PC-9 (cell line): ENCODE measurements at regions not wholly inside any gene's neighbourhood (a gene's known extent, or its start where the extent isn't known, plus 50 kb on each side); places are given as distances from the start of the nearest gene placed in this dataset.

Source experiments
- BruUV-seq: library from RNA; stranded (reverse); fragments of 400-500 nt; replicated peaks from 2 replicates; lab custom pipeline; 2021; lab: Mats Ljungman, UMichigan
- CTCF ChIA-PET: fragments of 300-600 bp; sonication (Branson Sonifier 250); formaldehyde crosslinking; loops from one replicate; lab custom pipeline; 2022; ENCODE audit warnings: antibody characterized with exemption; lab: Charles Lee
- POLR2A ChIA-PET: fragments of 300-600 bp; sonication (Branson Sonifier 250); formaldehyde crosslinking; loops from one replicate; lab custom pipeline; 2022; ENCODE audit warnings: antibody characterized with exemption; ENCODE audit not compliant: unreplicated experiment; lab: Charles Lee
- DNase-seq, 2 experiments: peaks; one replicate each; pipeline versions ENCODE4 v3.0.0 to v3.0.0-alpha.2; 2015 to 2022; ENCODE audit warnings: mixed read lengths in 1 of 2
- H2AFZ ChIP-seq: fragments of 200-600 bp; sonication (generic); 2 replicates; pipeline ENCODE4 v1.8.1; 2017; ENCODE audit warnings: antibody characterized with exemption
- H3F3A ChIP-seq: fragments of 200-600 bp; sonication (generic); 2 replicates; pipeline ENCODE4 v1.8.1; 2017; ENCODE audit warnings: antibody characterized with exemption, mild to moderate bottlenecking, low read depth; ENCODE audit not compliant: insufficient read depth
- H3K27ac ChIP-seq: fragments of 200-600 bp; sonication (generic); 2 replicates; pipeline ENCODE4 v1.6.1; 2016; ENCODE audit warnings: mixed run types
- H3K27me3 ChIP-seq: fragments of 200-600 bp; sonication (generic); 2 replicates; pipeline ENCODE4 v1.6.1; 2016; ENCODE audit warnings: low read depth, mixed run types; ENCODE audit not compliant: insufficient read depth
- H3K36me3 ChIP-seq: fragments of 200-600 bp; sonication (generic); 2 replicates; pipeline ENCODE4 v1.6.1; 2016; ENCODE audit warnings: low read depth, mixed run types
- H3K4me1 ChIP-seq: fragments of 200-600 bp; sonication (generic); replicated peaks from 2 replicates; pipeline ENCODE4 v1.6.1; 2016; ENCODE audit warnings: mixed run types; ENCODE audit not compliant: insufficient read depth
- H3K4me2 ChIP-seq: fragments of 200-600 bp; sonication (generic); 2 replicates; pipeline ENCODE4 v1.6.1; 2017; ENCODE audit warnings: mixed run types
- H3K4me3 ChIP-seq: fragments of 200-600 bp; sonication (generic); 2 replicates; pipeline ENCODE4 v1.6.1; 2016; ENCODE audit warnings: mixed run types
- H3K79me2 ChIP-seq: fragments of 200-600 bp; sonication (generic); 2 replicates; pipeline ENCODE4 v1.6.1; 2017; ENCODE audit warnings: low read depth, mixed run types
- H3K9me2 ChIP-seq: fragments of 200-600 bp; sonication (generic); 2 replicates; pipeline ENCODE4 v1.8.1; 2017; ENCODE audit warnings: mild to moderate bottlenecking; ENCODE audit not compliant: insufficient read depth
- H3K9me3 ChIP-seq: fragments of 200-600 bp; sonication (generic); 2 replicates; pipeline ENCODE4 v1.8.1; 2016; ENCODE audit warnings: low read depth; ENCODE audit not compliant: insufficient read depth
- H4K20me1 ChIP-seq: fragments of 200-600 bp; sonication (generic); 2 replicates; pipeline ENCODE4 v1.8.1; 2017; ENCODE audit not compliant: insufficient read depth
- CTCF ChIP-seq: fragments of 200-600 bp; sonication (generic); conservative IDR thresholded peaks from 2 replicates; pipeline ENCODE4 v1.6.1; 2017; ENCODE audit warnings: mixed run types, antibody characterized with exemption, mild to moderate bottlenecking, moderate library complexity
- EZH2 ChIP-seq: fragments of 200-600 bp; sonication (generic); IDR thresholded peaks from 2 replicates; pipeline ENCODE4 v1.8.0; 2017; ENCODE audit warnings: antibody characterized with exemption, low read depth
- intact Hi-C: fragments of 100-400 bp; cut with micrococcal nuclease; formaldehyde crosslinking; loops from one replicate; pipeline ENCODE4 v1.10.0; 2022; ENCODE audit not compliant: unreplicated experiment

GRCh38 chr9:82890401-82890800, 172.5 kb downstream of the RASEF start:
- Histone ChIP-seq H3K36me3 (no peaks in the 10 kb centered on the region), H3K27me3 (no peaks in the 10 kb centered on the region), H3K79me2 (no peaks in the 10 kb centered on the region), H3F3A (no peaks in the 10 kb centered on the region), H4K20me1 (no peaks in the 10 kb centered on the region), H3K4me2 (no peak overlapping the region), H3K9me3 (no peaks in the 10 kb centered on the region), H3K9me2 (no peaks in the 10 kb centered on the region), H3K4me1 (no peaks in the 10 kb centered on the region), H2AFZ (no peak overlapping the region), H3K27ac (no peak overlapping the region), H3K4me3 (no peak overlapping the region)
- POLR2A ChIA-PET = no interaction called here
- DNase-seq = no peak
- BruUV-seq = no TSS peak
- TF ChIP-seq CTCF (no peak), EZH2 (no peak)
- intact Hi-C loops = no loop called here
- CTCF ChIA-PET = no interaction called here

DNA sequence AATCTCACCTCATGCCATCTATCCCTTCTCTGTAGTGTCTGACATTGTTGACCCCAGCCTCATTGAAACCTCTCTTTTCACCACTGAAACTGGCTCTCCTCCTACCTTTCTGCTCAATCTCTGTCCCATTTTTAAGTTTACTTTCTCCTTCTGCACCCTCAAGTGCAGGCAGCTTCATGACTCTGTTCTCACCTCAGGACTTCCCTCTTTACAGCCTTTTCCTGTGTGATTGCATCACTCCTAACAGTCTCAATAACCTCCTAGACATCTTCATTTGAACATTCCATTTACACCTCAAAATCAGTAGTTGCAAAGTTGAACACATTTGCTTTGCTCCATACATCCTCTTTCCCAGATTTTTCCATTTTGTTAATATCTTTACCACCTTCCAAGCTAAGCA, 172.1 kb downstream of the RASEF start:
- no peaks in the 10 kb centered on the region for H3K9me2 ChIP-seq
- no peaks in the 10 kb centered on the region for H3F3A ChIP-seq
- CTCF ChIA-PET = no interaction called here
- TF ChIP-seq CTCF (no peak), EZH2 (no peak)
- H3K4me1 ChIP-seq = no peaks in the 10 kb centered on the region
- no peaks in the 10 kb centered on the region for H3K36me3 ChIP-seq
- H2AFZ ChIP-seq = no peak overlapping the region
- no peak overlapping the region for H3K27ac ChIP-seq
- BruUV-seq = no TSS peak
- intact Hi-C loops = no loop called here
- no peaks in the 10 kb centered on the region for H3K27me3 ChIP-seq
- no peaks in the 10 kb centered on the region for H3K9me3 ChIP-seq
- POLR2A ChIA-PET = no interaction called here
- no peak for DNase-seq
- no peak overlapping the region for H3K4me3 ChIP-seq
- no peaks in the 10 kb centered on the region for H4K20me1 ChIP-seq
- H3K79me2 ChIP-seq = no peaks in the 10 kb centered on the region
- H3K4me2 ChIP-seq = no peak overlapping the region

GRCh38 chr9:82891321-82891720, 171.6 kb downstream of the RASEF start:
- POLR2A ChIA-PET = no interaction called here
- no TSS peak for BruUV-seq

More at GRCh38 chr9:82891321-82891720, 171.6 kb downstream of the RASEF start:
- Histone ChIP-seq H3K27me3 (no peaks in the 10 kb centered on the region), H3K4me2 (no peak overlapping the region), H3F3A (no peaks in the 10 kb centered on the region), H3K79me2 (no peaks in the 10 kb centered on the region), H3K9me3 (no peaks in the 10 kb centered on the region), H4K20me1 (no peaks in the 10 kb centered on the region), H3K9me2 (no peaks in the 10 kb centered on the region), H3K27ac (no peak overlapping the region), H3K36me3 (no peaks in the 10 kb centered on the region), H3K4me1 (no peaks in the 10 kb centered on the region), H2AFZ (no peak overlapping the region), H3K4me3 (no peak overlapping the region)
- no peak for DNase-seq
- CTCF ChIA-PET = no interaction called here
- intact Hi-C loops = no loop called here
- TF ChIP-seq EZH2 (no peak), CTCF (no peak)
